Left colon (tissue), 2 donors: ENCODE measurements at regions not wholly inside any gene's neighbourhood (a gene's known extent, or its start where the extent isn't known, plus 50 kb on each side); places are given as distances from the start of the nearest gene placed in this dataset.
"Not testable (repeated sequence)": the region's sequence is repeated elsewhere in the genome, so short reads cannot be mapped to it uniquely, and the experiment has no call there.

Experiments used
- ATAC-seq: fragments of 200-7000 bp; cut with Tn5 transposase; one replicate; pipeline ENCODE4 v1.9.1; 2020; ENCODE audit warnings: mild to moderate bottlenecking, moderate library complexity
- DNase-seq, 2 donors: peaks; one replicate each; pipeline ENCODE4 v3.0.0-alpha.2; 2020
- intact Hi-C, 2 donors: fragments of 100-400 bp; cut with DNase I in 1 of 2; cut with micrococcal nuclease in 1 of 2; formaldehyde crosslinking; loops; one replicate each; pipeline versions ENCODE4 v1.11.2 to v1.14.0; 2022; cut with DNase I, micrococcal nuclease
- donor health status: DM: no; HTN: no; CAD: no.
- donor health status: DM: yes; HTN: yes; CAD: no.

GRCh38 chr15:96038650-96039049 is 291.9 kb upstream of the NR2F2 start:
- DNase-seq, result no peak
- intact Hi-C loops, result no loop called here
- ATAC-seq, result no peak

GRCh38 chr15:96041982-96042733 is 288.3 kb upstream of the NR2F2 start:
- ATAC-seq, result no peak
- no peak for DNase-seq
- intact Hi-C loops, result no loop called here

- ATAC-seq, result no peak
- intact Hi-C loops, result no loop called here
- no peak for DNase-seq
Measured at GRCh38 chr15:96042734-96043224, 287.7 kb upstream of the NR2F2 start.

GRCh38 chr15:96043591-96044171 is 286.8 kb upstream of the NR2F2 start:
- ATAC-seq, result no peak
- intact Hi-C loops, result no loop called here
- no peak for DNase-seq

DNA sequence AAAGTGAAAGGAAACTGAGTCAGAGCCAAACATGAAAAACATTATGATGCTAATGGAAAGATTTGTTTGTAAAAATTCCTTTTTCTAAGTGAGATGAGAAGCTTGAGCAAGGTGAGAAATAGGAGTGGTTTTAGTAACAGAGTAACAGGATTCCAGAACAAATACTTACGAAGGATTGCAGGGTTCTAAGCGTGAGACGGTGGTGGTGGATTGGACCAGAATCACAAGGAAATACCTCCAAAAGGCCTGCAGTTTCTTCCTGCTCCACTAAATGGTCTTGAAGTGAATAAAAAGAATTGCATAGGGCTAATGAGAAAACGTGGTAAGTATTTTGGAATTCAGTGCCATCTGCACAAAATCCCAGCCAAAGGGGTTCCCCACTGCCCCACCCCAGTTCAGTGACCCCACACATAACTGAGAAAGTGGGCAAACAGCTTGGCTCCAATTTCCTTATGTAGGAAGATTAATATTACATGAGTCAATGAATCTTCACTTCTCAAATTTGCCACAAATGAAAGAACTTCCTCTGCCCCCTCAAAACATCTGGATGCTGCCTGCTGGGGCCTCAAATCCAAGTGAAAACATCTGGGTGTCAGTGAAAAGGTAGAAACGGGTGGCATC is 283.8 kb upstream of the NR2F2 start:
- ATAC-seq, result no peak
- intact Hi-C loops, result no loop called here
- no peak for DNase-seq

GRCh38 chr15:96047255-96047931 is 283.1 kb upstream of the NR2F2 start:
- no peak for DNase-seq
- no peak for ATAC-seq
- intact Hi-C loops, result no loop called here

GRCh38 chr15:96049323-96049722 is 281.2 kb upstream of the NR2F2 start:
- no peak for ATAC-seq
- intact Hi-C loops, result no loop called here
- no peak for DNase-seq

GRCh38 chr15:96049766-96050165 is 280.7 kb upstream of the NR2F2 start:
- intact Hi-C loops, result no loop called here
- no peak for ATAC-seq

GRCh38 chr15:96051598-96051997 is 278.9 kb upstream of the NR2F2 start:
- intact Hi-C loops, result no loop called here
- ATAC-seq, result no peak
- DNase-seq, result no peak

More at GRCh38 chr15:96049766-96050165, 280.7 kb upstream of the NR2F2 start:
- DNase-seq, result no peak

DNA sequence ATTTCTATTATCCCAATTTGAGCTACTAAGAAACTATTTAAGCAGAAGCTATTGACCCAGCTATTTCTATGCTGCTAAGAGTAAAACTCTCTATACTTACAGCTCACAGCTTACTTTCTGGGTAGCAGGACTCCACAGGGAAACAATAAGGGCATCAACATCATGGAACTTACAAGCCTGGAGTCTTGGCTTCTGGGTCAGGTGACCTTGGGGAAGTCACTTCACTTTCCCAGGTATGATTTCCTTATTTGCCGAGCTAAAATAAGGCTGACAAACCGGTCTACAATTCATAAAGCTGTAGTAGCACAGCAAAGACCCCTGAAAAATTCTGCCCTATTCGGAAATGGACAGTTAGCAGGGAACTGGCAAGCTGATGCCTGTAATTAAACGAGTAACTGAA is 278.3 kb upstream of the NR2F2 start:
- no peak for ATAC-seq
- no peak for DNase-seq
- intact Hi-C loops, result no loop called here

DNA sequence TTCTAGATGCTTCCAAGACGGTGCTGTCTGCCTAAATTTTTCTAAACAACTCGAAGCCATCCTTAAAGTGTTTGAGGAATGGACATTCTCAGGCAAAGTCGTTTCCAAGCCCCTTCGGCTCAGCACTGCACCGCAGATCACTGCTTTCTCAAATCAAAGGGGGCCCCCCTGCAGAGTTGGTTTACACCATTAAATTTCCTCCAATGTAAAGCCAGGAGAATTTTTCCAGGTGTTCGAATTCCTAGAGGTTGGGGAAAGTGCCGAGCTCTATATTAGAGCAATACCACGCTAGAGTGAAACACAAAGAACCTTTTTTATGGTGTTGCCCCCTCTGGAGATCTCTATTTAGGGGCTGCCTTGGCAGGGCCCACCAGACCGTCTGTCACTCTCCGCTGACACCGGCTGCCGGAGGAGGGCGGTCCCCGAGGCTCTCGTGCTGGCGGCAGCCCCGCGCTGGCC is 277.9 kb upstream of the NR2F2 start:
- intact Hi-C loops, result no loop called here
- no peak for DNase-seq
- peak; percentile 38 for ATAC-seq

DNA sequence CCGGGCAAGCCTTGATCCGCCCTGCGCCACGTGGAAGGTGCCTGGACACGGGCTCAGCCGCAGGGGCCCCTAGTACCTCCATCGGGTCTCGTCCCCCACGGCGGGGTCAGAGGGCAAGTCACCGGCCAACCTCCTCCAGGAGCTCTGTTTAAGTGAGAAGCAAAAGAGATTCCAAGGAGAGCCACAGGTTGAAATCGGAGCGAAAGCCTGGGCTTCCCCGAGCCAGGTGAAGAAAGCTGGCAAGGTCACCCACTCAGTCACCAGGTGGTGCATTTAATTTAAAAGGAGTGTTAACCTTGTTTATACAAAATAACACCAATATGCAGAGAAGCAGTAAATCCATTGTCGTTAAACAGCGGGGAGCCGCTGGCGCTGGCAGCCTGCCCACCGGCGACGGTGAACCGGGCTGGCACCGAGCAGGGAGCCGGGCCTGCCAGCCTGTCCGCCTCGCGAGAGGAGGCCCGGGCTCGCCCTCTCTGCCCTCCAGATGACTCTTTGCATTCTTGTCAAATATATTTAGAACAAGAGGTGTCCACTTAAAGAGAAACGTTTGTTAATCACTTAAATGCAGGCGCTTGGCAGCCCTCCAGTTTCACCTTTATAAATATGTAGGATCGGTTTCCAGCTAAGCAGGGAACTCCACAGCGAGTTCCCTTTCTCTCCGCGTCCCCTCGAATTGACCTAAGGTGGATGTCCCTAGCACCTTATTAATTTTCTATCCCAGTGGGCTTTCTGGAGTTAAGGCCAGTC is 277.3 kb upstream of the NR2F2 start:
- peak in 1 of 2 donors; percentile 34 for DNase-seq

GRCh38 chr15:96053781-96054428 is 276.6 kb upstream of the NR2F2 start:
- DNase-seq (no peak), ATAC-seq (no peak)

More for the DNA sequence above, 277.3 kb upstream of the NR2F2 start:
- intact Hi-C loops, result no loop called here
- peak; percentile 65 for ATAC-seq

DNA sequence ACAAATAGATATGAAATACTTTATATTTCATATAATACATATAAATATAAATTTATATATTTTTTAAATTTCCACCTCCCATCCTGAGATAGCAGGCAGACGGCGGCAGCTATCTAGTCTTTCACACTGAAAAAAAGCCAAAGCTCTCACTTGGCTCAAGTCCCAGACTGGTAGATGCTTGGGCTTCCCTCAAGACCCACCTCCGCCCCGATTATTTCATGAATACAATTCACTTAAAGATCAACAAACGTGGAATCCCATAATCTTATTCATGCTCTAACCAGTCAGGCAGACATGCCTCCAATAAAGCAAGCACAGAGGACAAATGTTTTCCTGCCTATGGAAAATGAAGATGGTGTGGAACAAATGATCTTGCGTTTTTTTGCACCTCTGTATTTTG is 275.9 kb upstream of the NR2F2 start:
- intact Hi-C loops, result no loop called here
- DNase-seq (no peak), ATAC-seq (no peak)

More at GRCh38 chr15:96053781-96054428, 276.6 kb upstream of the NR2F2 start:
- intact Hi-C loops, result no loop called here

GRCh38 chr15:96058103-96058851 is 272.2 kb upstream of the NR2F2 start:
- intact Hi-C loops, result no loop called here
- no peak for DNase-seq
- ATAC-seq, result no peak

- intact Hi-C loops, ATAC-seq, DNase-seq: not testable (repeated sequence)
Measured at GRCh38 chr15:96058852-96059103, 271.7 kb upstream of the NR2F2 start.

GRCh38 chr15:96060591-96060990 is 269.9 kb upstream of the NR2F2 start:
- intact Hi-C loops, ATAC-seq: not testable (repeated sequence)

GRCh38 chr15:96064351-96064756 is 266.1 kb upstream of the NR2F2 start:
- no peak for DNase-seq
- no peak for ATAC-seq
- intact Hi-C loops, result no loop called here

More at GRCh38 chr15:96060591-96060990, 269.9 kb upstream of the NR2F2 start:
- DNase-seq, result not testable (repeated sequence)
